ENCODE measurements at regions not wholly inside any gene's neighbourhood (a gene's known extent, or its start where the extent isn't known, plus 50 kb on each side); places are given as distances from the start of the nearest gene placed in this dataset.

DNA sequence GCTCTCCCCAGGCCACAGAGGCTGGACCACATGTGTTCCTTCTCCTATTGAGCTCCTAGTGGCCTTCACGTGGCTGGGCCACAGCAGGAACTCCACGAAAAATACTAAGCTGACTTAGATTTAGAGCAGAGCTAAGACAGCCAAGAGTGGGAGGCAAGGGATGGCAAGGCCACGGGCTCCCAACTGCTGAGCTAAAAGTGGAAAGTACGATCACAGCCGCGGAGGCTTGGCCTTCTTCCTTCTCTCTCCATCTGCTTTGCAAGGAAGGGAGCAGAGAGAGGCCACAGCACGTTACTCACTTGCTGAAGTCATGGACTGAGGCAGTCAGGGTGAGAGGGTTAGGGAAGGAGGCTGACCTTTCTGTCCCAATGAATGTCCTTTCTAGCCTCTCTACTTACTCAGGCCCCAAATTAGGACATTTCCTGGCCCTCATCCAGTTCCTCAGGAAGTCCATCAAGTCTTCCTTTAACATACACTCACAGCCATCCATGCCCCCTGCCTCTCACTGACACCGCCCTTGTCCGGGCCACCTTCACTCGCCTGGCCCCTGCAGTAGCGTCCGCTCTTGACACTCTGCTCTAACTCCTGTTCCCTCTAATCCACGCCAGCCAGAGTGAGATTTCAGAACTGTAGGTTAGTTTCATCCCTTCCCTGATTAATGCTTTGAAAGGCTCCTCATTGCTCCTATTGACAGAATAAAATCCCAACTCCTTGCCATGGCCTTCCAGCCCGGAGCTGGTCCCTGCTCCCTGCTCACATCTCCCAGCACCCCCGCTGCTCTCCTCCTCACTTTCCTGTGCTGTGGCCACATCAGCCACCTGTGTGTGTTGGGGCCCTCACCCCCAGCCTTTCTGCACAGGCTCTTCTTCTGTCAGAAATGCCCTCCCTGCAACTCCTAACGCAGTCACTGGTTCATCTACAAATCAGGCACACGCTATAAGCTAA lies 204.2 kb downstream of the CYP26B1 start:
- Histone ChIP-seq H3K4me3 (ENCODE audit: extremely low read depth, insufficient read depth, low read length, poor library complexity, severe bottlenecking) (no peak overlapping the region), H3K27ac (ENCODE audit: low read depth, low read length, severe bottlenecking) (no peak overlapping the region), H3K9me3 (ENCODE audit: control insufficient read depth, low read length) (no peaks in the 10 kb centered on the region), H3K4me1 (ENCODE audit: control insufficient read depth, insufficient read depth, low read length, poor library complexity, severe bottlenecking) (no peaks in the 10 kb centered on the region), H3K36me3 (ENCODE audit: control insufficient read depth, insufficient read depth, low read length) (no peaks in the 10 kb centered on the region)
- WGBS, 2 experiments (ENCODE audit: insufficient coverage in 2 of 2) = 88 to 94% methylated on average over 14 to 15 of the region's 17 CpGs

- H3K4me3 ChIP-seq (ENCODE audit: extremely low read depth, insufficient read depth, low read length, poor library complexity, severe bottlenecking) = no peak overlapping the region
- H3K36me3 ChIP-seq (ENCODE audit: control insufficient read depth, insufficient read depth, low read length) = no peaks in the 10 kb centered on the region
- no peaks in the 10 kb centered on the region for H3K4me1 ChIP-seq (ENCODE audit: control insufficient read depth, insufficient read depth, low read length, poor library complexity, severe bottlenecking)
- no peaks in the 10 kb centered on the region for H3K9me3 ChIP-seq (ENCODE audit: control insufficient read depth, low read length)
- WGBS, 2 experiments (ENCODE audit: insufficient coverage in 2 of 2) = 93 to 94% methylated on average over 8 to 10 of the region's 11 CpGs
- no peak overlapping the region for H3K27ac ChIP-seq (ENCODE audit: low read depth, low read length, severe bottlenecking)
Observed at GRCh38 chr2:71941726-71942525, 205.7 kb downstream of the CYP26B1 start.

GRCh38 chr2:71940695-71941094 lies 207.0 kb downstream of the CYP26B1 start:
- Histone ChIP-seq H3K4me3 (ENCODE audit: extremely low read depth, insufficient read depth, low read length, poor library complexity, severe bottlenecking) (no peak overlapping the region), H3K36me3 (ENCODE audit: control insufficient read depth, insufficient read depth, low read length) (no peaks in the 10 kb centered on the region), H3K9me3 (ENCODE audit: control insufficient read depth, low read length) (no peaks in the 10 kb centered on the region), H3K4me1 (ENCODE audit: control insufficient read depth, insufficient read depth, low read length, poor library complexity, severe bottlenecking) (no peaks in the 10 kb centered on the region), H3K27ac (ENCODE audit: low read depth, low read length, severe bottlenecking) (no peak overlapping the region)
- 89 to 91% methylated on average over 2 to 3 of the region's 5 CpGs for WGBS, 2 experiments (ENCODE audit: insufficient coverage in 2 of 2)

GRCh38 chr2:71939588-71940535 lies 207.8 kb downstream of the CYP26B1 start:
- Histone ChIP-seq H3K4me1 (ENCODE audit: control insufficient read depth, insufficient read depth, low read length, poor library complexity, severe bottlenecking) (peaks cover 6% of the 10 kb centered on the region), H3K9me3 (ENCODE audit: control insufficient read depth, low read length) (no peaks in the 10 kb centered on the region), H3K4me3 (ENCODE audit: extremely low read depth, insufficient read depth, low read length, poor library complexity, severe bottlenecking) (no peak overlapping the region), H3K36me3 (ENCODE audit: control insufficient read depth, insufficient read depth, low read length) (no peaks in the 10 kb centered on the region), H3K27ac (ENCODE audit: low read depth, low read length, severe bottlenecking) (no peak overlapping the region)
- 88 to 97% methylated on average over 10 to 12 of the region's 13 CpGs for WGBS, 2 experiments (ENCODE audit: insufficient coverage in 2 of 2)

DNA sequence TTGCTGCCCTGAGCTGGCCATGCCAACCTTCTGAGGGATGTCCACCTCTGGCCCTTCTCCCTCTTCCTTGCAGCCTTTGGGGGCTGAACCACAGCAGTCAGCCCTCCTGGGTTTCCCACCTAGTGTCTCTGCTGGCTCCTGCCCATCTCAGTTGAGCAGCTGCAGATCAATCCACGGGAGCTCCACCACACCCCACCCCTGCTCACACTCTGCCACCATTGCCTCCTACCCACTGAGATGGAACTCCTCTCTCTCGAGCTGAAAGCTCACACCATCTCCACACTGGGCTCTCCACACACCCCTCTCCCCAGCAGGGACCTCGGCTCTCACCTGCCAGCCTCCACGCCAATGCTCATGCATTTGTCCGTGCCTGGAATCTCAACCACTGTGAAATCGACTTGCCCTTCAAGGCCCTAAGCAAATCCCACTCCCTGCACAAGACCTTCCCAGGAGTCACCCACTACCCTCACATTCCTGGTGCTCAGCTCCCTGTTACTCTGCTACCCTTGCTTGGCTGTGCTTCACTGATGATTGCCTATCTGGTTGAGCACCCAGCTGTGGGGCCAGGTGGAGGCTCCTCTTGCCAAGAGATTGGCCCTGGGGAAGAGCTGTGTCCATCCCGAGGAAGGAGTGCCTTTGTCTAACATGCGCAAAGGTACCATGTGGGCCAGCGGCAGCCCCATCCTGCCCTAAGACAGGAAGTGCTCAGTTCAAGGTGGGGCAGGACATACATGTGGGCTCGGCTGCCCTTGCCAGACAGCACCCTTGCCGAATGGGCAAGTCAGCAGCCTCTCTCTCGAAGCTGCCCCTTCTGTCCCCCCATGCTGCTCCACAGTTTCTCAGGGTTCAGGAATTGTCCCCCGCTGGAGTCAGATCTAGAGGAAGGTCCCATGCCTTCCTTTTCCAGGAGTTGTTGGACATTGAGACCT lies 208.7 kb downstream of the CYP26B1 start:
- peaks cover 8% of the 10 kb centered on the region for H3K4me1 ChIP-seq (ENCODE audit: control insufficient read depth, insufficient read depth, low read length, poor library complexity, severe bottlenecking)
- no peak overlapping the region for H3K4me3 ChIP-seq (ENCODE audit: extremely low read depth, insufficient read depth, low read length, poor library complexity, severe bottlenecking)
- H3K9me3 ChIP-seq (ENCODE audit: control insufficient read depth, low read length) = no peaks in the 10 kb centered on the region
- 90 to 93% methylated on average over 13 of the region's 13 CpGs for WGBS, 2 experiments (ENCODE audit: insufficient coverage in 2 of 2)
- no peak overlapping the region for H3K27ac ChIP-seq (ENCODE audit: low read depth, low read length, severe bottlenecking)
- no peaks in the 10 kb centered on the region for H3K36me3 ChIP-seq (ENCODE audit: control insufficient read depth, insufficient read depth, low read length)

DNA sequence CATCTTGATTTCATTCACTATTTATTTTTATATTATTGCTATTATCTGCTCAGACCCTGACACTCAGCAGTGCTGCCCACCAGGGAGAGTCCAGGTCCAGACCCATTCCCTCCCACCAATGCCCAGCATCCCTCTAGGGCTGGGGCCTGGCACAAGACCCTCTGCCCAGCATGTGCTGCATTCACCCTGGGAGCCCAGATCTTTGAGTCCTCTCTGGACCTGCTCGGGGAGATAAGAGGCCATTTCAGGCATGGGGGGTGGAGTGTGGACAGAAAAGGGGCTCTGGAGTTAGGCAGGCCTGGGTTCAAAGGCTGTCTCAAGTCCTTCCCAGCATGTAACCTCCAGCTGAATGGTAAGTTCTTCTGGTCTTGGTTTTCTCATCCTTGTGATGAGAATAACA lies 209.6 kb downstream of the CYP26B1 start:
- H3K36me3 ChIP-seq (ENCODE audit: control insufficient read depth, insufficient read depth, low read length) = no peaks in the 10 kb centered on the region
- no peak overlapping the region for H3K27ac ChIP-seq (ENCODE audit: low read depth, low read length, severe bottlenecking)
- 67 to 75% methylated on average over 1 of the region's 1 CpG for WGBS, 2 experiments (ENCODE audit: insufficient coverage in 2 of 2)
- no peaks in the 10 kb centered on the region for H3K9me3 ChIP-seq (ENCODE audit: control insufficient read depth, low read length)
- no peak overlapping the region for H3K4me3 ChIP-seq (ENCODE audit: extremely low read depth, insufficient read depth, low read length, poor library complexity, severe bottlenecking)
- H3K4me1 ChIP-seq (ENCODE audit: control insufficient read depth, insufficient read depth, low read length, poor library complexity, severe bottlenecking) = peaks cover 8% of the 10 kb centered on the region

DNA sequence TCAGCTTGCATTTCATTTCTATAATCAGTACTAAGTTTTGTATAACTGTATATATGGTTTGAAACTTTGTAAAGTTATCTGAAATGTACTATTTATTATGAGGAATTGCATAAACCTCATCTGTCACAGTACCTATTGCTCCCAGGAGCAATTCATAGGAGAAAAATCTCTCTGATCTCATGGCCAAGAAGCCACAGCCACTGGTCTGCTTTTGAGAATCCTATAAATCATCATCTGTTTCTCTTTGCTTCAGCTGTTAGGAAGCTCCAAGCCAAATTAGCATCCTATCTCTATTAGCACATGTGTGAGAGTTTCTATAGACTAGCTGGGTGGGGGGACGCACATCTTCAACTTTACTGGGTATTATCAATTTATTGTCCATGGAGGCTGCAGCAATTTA lies 210.3 kb downstream of the CYP26B1 start:
- H3K4me1 ChIP-seq (ENCODE audit: control insufficient read depth, insufficient read depth, low read length, poor library complexity, severe bottlenecking) = peaks cover 8% of the 10 kb centered on the region
- no peaks in the 10 kb centered on the region for H3K9me3 ChIP-seq (ENCODE audit: control insufficient read depth, low read length)
- no peak overlapping the region for H3K27ac ChIP-seq (ENCODE audit: low read depth, low read length, severe bottlenecking)
- no peak overlapping the region for H3K4me3 ChIP-seq (ENCODE audit: extremely low read depth, insufficient read depth, low read length, poor library complexity, severe bottlenecking)
- WGBS, 2 experiments (ENCODE audit: insufficient coverage in 2 of 2) = no CpG with 5 or more reads among the region's 1 CpG
- no peaks in the 10 kb centered on the region for H3K36me3 ChIP-seq (ENCODE audit: control insufficient read depth, insufficient read depth, low read length)

DNA sequence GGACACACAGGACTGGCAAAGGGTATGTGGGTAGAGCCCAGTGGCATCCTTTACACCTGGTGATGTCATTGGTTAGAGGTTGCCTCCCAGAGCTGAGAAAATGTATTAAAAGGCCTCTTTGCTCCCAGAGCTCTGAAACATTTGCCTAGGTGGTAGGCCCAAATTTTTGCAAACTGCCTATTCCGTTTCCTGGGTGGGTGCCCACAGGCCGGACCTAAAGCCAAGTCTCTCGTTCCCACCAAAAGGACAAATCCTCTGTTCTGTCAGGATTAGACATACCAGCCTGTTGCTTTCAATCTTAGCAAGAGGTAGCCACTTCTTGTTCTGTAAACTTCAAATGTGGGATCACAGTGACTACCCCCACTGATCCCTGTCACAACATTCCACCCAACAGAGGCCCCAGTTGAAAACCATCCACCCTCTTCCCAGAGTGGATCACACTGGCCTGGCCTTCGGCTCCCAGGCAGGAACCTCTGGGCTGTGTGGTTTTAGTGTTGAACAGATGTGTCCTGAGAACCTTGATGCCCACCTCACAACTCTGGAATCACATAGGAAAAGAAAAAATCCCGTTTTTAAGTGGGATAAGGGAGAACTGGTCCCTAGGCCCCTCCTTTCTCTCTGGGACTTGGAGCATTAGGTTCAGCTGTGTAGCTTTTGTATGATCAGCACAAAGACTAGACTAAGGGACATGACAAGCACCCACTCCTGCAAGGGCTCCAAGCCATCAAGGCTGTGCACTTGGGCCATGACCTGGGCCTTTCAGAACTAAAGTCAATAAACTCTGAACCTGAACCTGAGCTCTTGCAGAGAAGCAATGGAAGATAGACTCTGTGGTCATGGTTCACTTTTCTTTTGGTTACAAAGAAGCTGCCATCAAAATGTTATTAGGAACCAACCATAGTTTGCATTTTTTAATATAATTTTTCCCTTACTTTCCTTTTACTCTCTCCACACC lies 211.3 kb downstream of the CYP26B1 start:
- 94 to 98% methylated on average over 4 of the region's 5 CpGs for whole genome bisulfite sequencing, 2 experiments (ENCODE audit: insufficient coverage in 2 of 2)
- no peaks in the 10 kb centered on the region for H3K9me3 ChIP-seq (ENCODE audit: control insufficient read depth, low read length)
- H3K36me3 ChIP-seq (ENCODE audit: control insufficient read depth, insufficient read depth, low read length) = no peaks in the 10 kb centered on the region
- H3K4me1 ChIP-seq (ENCODE audit: control insufficient read depth, insufficient read depth, low read length, poor library complexity, severe bottlenecking) = peaks cover 8% of the 10 kb centered on the region
- no peak overlapping the region for H3K27ac ChIP-seq (ENCODE audit: low read depth, low read length, severe bottlenecking)
- no peak overlapping the region for H3K4me3 ChIP-seq (ENCODE audit: extremely low read depth, insufficient read depth, low read length, poor library complexity, severe bottlenecking)
